A673 (cell line): ENCODE measurements at regions not wholly inside any gene's neighbourhood (a gene's known extent, or its start where the extent isn't known, plus 50 kb on each side); places are given as distances from the start of the nearest gene placed in this dataset.

Source experiments
- BruUV-seq: library from RNA; stranded (reverse); fragments of 400-500 nt; replicated peaks from 2 replicates; lab custom pipeline; 2021; lab: Mats Ljungman, UMichigan
- CTCF ChIA-PET: fragments of 300-600 bp; sonication (Branson Sonifier 250); formaldehyde crosslinking; loops from one replicate; lab custom pipeline; 2022; ENCODE audit warnings: antibody characterized with exemption; lab: Charles Lee
- POLR2A ChIA-PET: fragments of 300-600 bp; sonication (Branson Sonifier 250); formaldehyde crosslinking; loops from one replicate; lab custom pipeline; 2022; ENCODE audit warnings: antibody characterized with exemption; ENCODE audit not compliant: low non-redundant PET; lab: Charles Lee
- DNase-seq: peaks from one replicate; pipeline ENCODE4 v3.0.0-alpha.2; 2015; ENCODE audit warnings: low spot score
- H3K27ac ChIP-seq: fragments of 200-600 bp; sonication (generic); 2 replicates; pipeline ENCODE4 v1.5.1; 2016; ENCODE audit warnings: mixed run types, low read depth, mild to moderate bottlenecking, mixed read lengths, antibody characterized with exemption, low read length; ENCODE audit not compliant: poor library complexity, severe bottlenecking
- H3K27me3 ChIP-seq: fragments of 200-600 bp; sonication (generic); replicated peaks from 2 replicates; pipeline ENCODE4 v1.6.1; 2017; ENCODE audit warnings: mixed run types, low read depth, mild to moderate bottlenecking, mixed read lengths, antibody characterized with exemption, low read length; ENCODE audit not compliant: insufficient read depth, poor library complexity
- H3K36me3 ChIP-seq: fragments of 200-600 bp; sonication (generic); 2 replicates; pipeline ENCODE4 v1.6.1; 2016; ENCODE audit warnings: mixed run types, mild to moderate bottlenecking, mixed read lengths, antibody characterized with exemption, low read length; ENCODE audit not compliant: insufficient read depth, poor library complexity, severe bottlenecking
- H3K4me1 ChIP-seq: fragments of 200-600 bp; sonication (generic); 2 replicates; pipeline ENCODE4 v1.6.1; 2017; ENCODE audit warnings: mixed run types, mild to moderate bottlenecking, mixed read lengths, antibody characterized with exemption, low read length; ENCODE audit not compliant: insufficient read depth, poor library complexity, severe bottlenecking
- H3K4me3 ChIP-seq: fragments of 200-600 bp; sonication (generic); 2 replicates; pipeline ENCODE4 v1.5.1; 2016; ENCODE audit warnings: low read depth, mixed run types, mild to moderate bottlenecking, mixed read lengths, low read length; ENCODE audit not compliant: poor library complexity, severe bottlenecking
- H3K9me3 ChIP-seq: fragments of 200-600 bp; sonication (generic); 2 replicates; pipeline ENCODE4 v1.6.1; 2016; ENCODE audit warnings: mixed run types, low read depth, mild to moderate bottlenecking, mixed read lengths, antibody characterized with exemption, low read length; ENCODE audit not compliant: poor library complexity, severe bottlenecking
- CTCF ChIP-seq: fragments of 300-800, 200-600 bp; sonication (generic); conservative IDR thresholded peaks from 2 replicates; pipeline ENCODE4 v1.5.1; 2017; ENCODE audit warnings: low read depth, mild to moderate bottlenecking, antibody characterized with exemption, low read length, moderate library complexity, mixed read lengths
- EZH2 ChIP-seq: fragments of 200-600 bp; sonication (generic); IDR thresholded peaks from 2 replicates; pipeline ENCODE4 v1.6.1; 2017; ENCODE audit warnings: borderline replicate concordance, low read depth, mild to moderate bottlenecking, mixed read lengths, antibody characterized with exemption, low read length; ENCODE audit not compliant: poor library complexity, severe bottlenecking
- intact Hi-C: fragments of 100-400 bp; cut with micrococcal nuclease; formaldehyde crosslinking; loops from one replicate; pipeline ENCODE4 v1.10.0; 2022; ENCODE audit not compliant: unreplicated experiment

GRCh38 chr10:128945398-128945797 lies 521.6 kb upstream of the MGMT start:
- no peaks in the 10 kb centered on the region for H3K4me1 ChIP-seq
- no peak for DNase-seq
- no peaks in the 10 kb centered on the region for H3K9me3 ChIP-seq
- BruUV-seq, result no TSS peak
- H3K27ac ChIP-seq, result no peak overlapping the region
- intact Hi-C loops, result no loop called here
- H3K27me3 ChIP-seq, result no peaks in the 10 kb centered on the region
- TF ChIP-seq CTCF, result no peak
- TF ChIP-seq EZH2, result no peak
- POLR2A ChIA-PET, result no interaction called here
- CTCF ChIA-PET, result no interaction called here
- no peak overlapping the region for H3K4me3 ChIP-seq
- H3K36me3 ChIP-seq, result no peaks in the 10 kb centered on the region

GRCh38 chr10:128950159-128950915 lies 516.7 kb upstream of the MGMT start:
- POLR2A ChIA-PET, result no interaction called here
- Histone ChIP-seq H3K4me1 (no peaks in the 10 kb centered on the region), H3K36me3 (no peaks in the 10 kb centered on the region), H3K27ac (no peak overlapping the region), H3K9me3 (no peaks in the 10 kb centered on the region), H3K4me3 (no peak overlapping the region), H3K27me3 (no peaks in the 10 kb centered on the region)
- TF ChIP-seq EZH2, result no peak
- TF ChIP-seq CTCF, result no peak
- DNase-seq, result no peak
- BruUV-seq, result no TSS peak
- intact Hi-C loops, result no loop called here
- CTCF ChIA-PET, result no interaction called here

DNA sequence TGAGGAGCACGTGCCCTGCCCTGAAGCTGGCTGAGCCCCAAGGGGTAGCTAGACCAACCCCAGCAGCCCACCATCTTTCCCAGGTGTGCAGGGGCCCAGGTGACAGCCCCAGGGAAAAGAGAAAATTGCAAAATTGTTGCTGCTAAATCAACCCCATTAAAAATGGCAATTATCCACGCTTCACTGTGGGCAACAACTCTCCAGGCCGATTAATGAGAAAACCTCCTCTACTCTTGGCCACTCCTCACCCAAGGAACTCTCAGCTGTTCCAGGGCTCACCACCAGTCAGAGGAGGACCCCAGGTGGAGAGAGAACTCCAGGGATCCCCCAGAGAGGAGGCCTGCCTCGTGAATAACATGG lies 516.1 kb upstream of the MGMT start:
- ChIA-PET POLR2A (no interaction called here), CTCF (no interaction called here)
- Histone ChIP-seq H3K27me3 (no peaks in the 10 kb centered on the region), H3K9me3 (no peaks in the 10 kb centered on the region), H3K4me1 (no peaks in the 10 kb centered on the region), H3K36me3 (no peaks in the 10 kb centered on the region), H3K27ac (no peak overlapping the region), H3K4me3 (no peak overlapping the region)
- BruUV-seq, result no TSS peak
- intact Hi-C loops, result no loop called here
- no peak for TF ChIP-seq CTCF
- TF ChIP-seq EZH2, result no peak
- no peak for DNase-seq
